Fibroblast of mammary gland (primary cell): ENCODE measurements at regions not wholly inside any gene's neighbourhood (a gene's known extent, or its start where the extent isn't known, plus 50 kb on each side); places are given as distances from the start of the nearest gene placed in this dataset.
A peak's percentile ranks its signal among the peaks of the same experiment; 100 is the strongest.

Source experiments
- DNase-seq: peaks from one replicate; pipeline ENCODE4 v3.0.0-alpha.2; 2010; ENCODE audit warnings: low read depth
- H3K4me3 ChIP-seq: 2 replicates; pipeline ENCODE4 v1.5.1; 2011; ENCODE audit warnings: low read depth, mild to moderate bottlenecking, low read length, moderate library complexity; ENCODE audit not compliant: control insufficient read depth
- CTCF ChIP-seq: conservative IDR thresholded peaks from 2 replicates; pipeline ENCODE4 v1.5.1; 2011; ENCODE audit warnings: low read depth, low read length, inconsistent platforms; ENCODE audit not compliant: control insufficient read depth, insufficient read depth

- DNase-seq, result no peak
- TF ChIP-seq CTCF, result no peak
- no peak overlapping the region for H3K4me3 ChIP-seq
Measured at GRCh38 chr5:13322769-13323168, 621.7 kb downstream of the DNAH5 start.

GRCh38 chr5:13317654-13318053 lies 626.8 kb downstream of the DNAH5 start:
- H3K4me3 ChIP-seq, result no peak overlapping the region
- DNase-seq, result no peak
- TF ChIP-seq CTCF, result no peak

GRCh38 chr5:13316176-13316575 lies 628.3 kb downstream of the DNAH5 start:
- no peak overlapping the region for H3K4me3 ChIP-seq
- no peak for DNase-seq
- no peak for TF ChIP-seq CTCF

- no peak for TF ChIP-seq CTCF
- H3K4me3 ChIP-seq, result no peak overlapping the region
- no peak for DNase-seq
Measured at GRCh38 chr5:13307480-13307879, 637.0 kb downstream of the DNAH5 start.

GRCh38 chr5:13303445-13303844 lies 641.0 kb downstream of the DNAH5 start:
- TF ChIP-seq CTCF, result no peak
- no peak for DNase-seq
- no peak overlapping the region for H3K4me3 ChIP-seq

- no peak for TF ChIP-seq CTCF
- no peak overlapping the region for H3K4me3 ChIP-seq
- no peak for DNase-seq
Measured at GRCh38 chr5:13278811-13279210, 665.7 kb downstream of the DNAH5 start.

GRCh38 chr5:13278148-13278547 lies 666.3 kb downstream of the DNAH5 start:
- TF ChIP-seq CTCF, result peak; percentile 11
- H3K4me3 ChIP-seq, result no peak overlapping the region
- no peak for DNase-seq
